MM.1S (cell line): ENCODE measurements at regions not wholly inside any gene's neighbourhood (a gene's known extent, or its start where the extent isn't known, plus 50 kb on each side); places are given as distances from the start of the nearest gene placed in this dataset.
"Not testable (repeated sequence)": the region's sequence is repeated elsewhere in the genome, so short reads cannot be mapped to it uniquely, and the experiment has no call there.

Experiments used
- DNase-seq: peaks from one replicate; pipeline ENCODE4 v3.0.0-alpha.2; 2015
- H2AFZ ChIP-seq: fragments of 300-600 bp; sonication (generic); 2 replicates; pipeline ENCODE4 v1.6.0; 2016; ENCODE audit warnings: antibody characterized with exemption, low read length
- H3F3A ChIP-seq: fragments of 300-600 bp; sonication (generic); 2 replicates; pipeline ENCODE4 v1.6.1; 2016; ENCODE audit warnings: mild to moderate bottlenecking, antibody characterized with exemption, low read length, moderate library complexity, mixed read lengths; ENCODE audit not compliant: insufficient read depth
- H3K27ac ChIP-seq: fragments of 300-600 bp; sonication (generic); 2 replicates; pipeline ENCODE4 v1.5.1; 2016; ENCODE audit warnings: mild to moderate bottlenecking, low read length
- H3K27me3 ChIP-seq: fragments of 300-600 bp; sonication (generic); replicated peaks from 2 replicates; pipeline ENCODE4 v1.6.0; 2016; ENCODE audit warnings: low read length; ENCODE audit not compliant: insufficient read depth
- H3K36me3 ChIP-seq: fragments of 300-600 bp; sonication (generic); replicated peaks from 2 replicates; pipeline ENCODE4 v1.6.1; 2016; ENCODE audit warnings: mild to moderate bottlenecking, low read length, mixed read lengths; ENCODE audit not compliant: insufficient read depth
- H3K4me1 ChIP-seq: fragments of 300-600 bp; sonication (generic); 2 replicates; pipeline ENCODE4 v1.6.1; 2016; ENCODE audit warnings: low read length, mixed read lengths
- H3K4me2 ChIP-seq: fragments of 300-600 bp; sonication (generic); 2 replicates; pipeline ENCODE4 v1.6.0; 2016; ENCODE audit warnings: low read depth, low read length
- H3K4me3 ChIP-seq: fragments of 300-600 bp; sonication (generic); 2 replicates; pipeline ENCODE4 v1.5.1; 2016; ENCODE audit warnings: low read length, mixed read lengths
- H3K79me2 ChIP-seq: fragments of 300-600 bp; sonication (generic); 2 replicates; pipeline ENCODE4 v1.6.1; 2016; ENCODE audit warnings: mixed run types, low read length, mixed read lengths
- H3K9ac ChIP-seq: fragments of 300-600 bp; sonication (generic); 2 replicates; pipeline ENCODE4 v1.6.1; 2016; ENCODE audit warnings: low read length, mixed read lengths
- H3K9me2 ChIP-seq: fragments of 300-600 bp; sonication (generic); replicated peaks from 2 replicates; pipeline ENCODE4 v1.6.1; 2016; ENCODE audit warnings: mild to moderate bottlenecking, low read length, mixed read lengths; ENCODE audit not compliant: insufficient read depth
- H3K9me3 ChIP-seq: fragments of 300-600 bp; sonication (generic); replicated peaks from 2 replicates; pipeline ENCODE4 v1.6.1; 2016; ENCODE audit warnings: mild to moderate bottlenecking, low read length, mixed read lengths; ENCODE audit not compliant: insufficient read depth
- H4K20me1 ChIP-seq: fragments of 300-600 bp; sonication (generic); 2 replicates; pipeline ENCODE4 v1.6.1; 2016; ENCODE audit warnings: mild to moderate bottlenecking, low read length, moderate library complexity, mixed read lengths; ENCODE audit not compliant: insufficient read depth
- EZH2 ChIP-seq: fragments of 300-600 bp; sonication (generic); optimal IDR thresholded peaks from 2 replicates; pipeline ENCODE3; 2017; ENCODE audit warnings: low read depth, mild to moderate bottlenecking, antibody characterized with exemption, low read length, mixed read lengths
- EZH2phosphoT487 ChIP-seq: fragments of 300-600 bp; sonication (generic); IDR thresholded peaks from 2 replicates; pipeline ENCODE4 v1.6.1; 2018; ENCODE audit warnings: antibody characterized with exemption, low read length
- TF ChIP-seq, protein P1 (sequence below): fragments of 300-600 bp; sonication (generic); IDR thresholded peaks from 2 replicates; pipeline ENCODE4 v1.5.1; 2016; ENCODE audit warnings: antibody characterized with exemption, low read length, mixed read lengths

DNA sequence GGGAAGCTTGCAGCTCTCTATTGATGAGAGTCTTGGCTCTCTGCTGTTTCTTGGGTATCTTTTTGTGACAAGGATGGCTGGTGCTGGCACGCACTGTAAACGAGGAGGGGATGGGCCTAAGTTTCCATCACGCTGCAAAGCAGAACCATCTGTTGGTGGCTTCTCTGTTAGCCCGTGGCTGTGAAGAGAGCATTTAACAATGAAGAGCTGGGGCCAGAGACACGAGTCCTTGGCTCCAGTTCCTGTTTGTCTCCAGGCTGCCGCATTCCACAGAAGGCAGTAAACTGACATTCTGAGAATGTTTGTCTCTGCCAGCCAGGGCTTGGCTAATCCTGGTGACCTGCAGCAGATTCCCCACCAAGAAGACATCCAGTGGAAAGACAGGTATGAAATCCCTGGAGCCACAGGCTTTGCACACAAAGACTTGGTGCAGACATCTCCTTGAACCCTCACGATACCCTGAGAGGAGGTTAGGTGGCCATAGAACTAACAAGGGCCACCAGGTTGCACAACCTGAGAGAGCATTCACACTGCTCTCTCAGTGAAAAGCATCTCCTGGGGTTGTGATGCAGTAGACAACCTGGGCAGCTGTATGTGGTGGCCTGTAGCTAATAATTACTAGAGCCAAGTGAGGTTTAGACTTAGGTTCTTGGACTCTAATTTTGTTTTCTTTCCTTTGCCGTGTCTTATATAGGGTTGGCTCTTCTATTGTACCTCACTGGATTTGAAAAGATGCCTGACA is 130.9 kb downstream of the ASB7 start:
- no peaks in the 10 kb centered on the region for H3K4me1 ChIP-seq
- H3F3A ChIP-seq, result no peaks in the 10 kb centered on the region
- no peak overlapping the region for H3K4me3 ChIP-seq
- H2AFZ ChIP-seq, result no peak overlapping the region
- H3K9me3 ChIP-seq, result no peaks in the 10 kb centered on the region
- no peaks in the 10 kb centered on the region for H3K36me3 ChIP-seq
- H3K27me3 ChIP-seq, result no peaks in the 10 kb centered on the region
- no peak overlapping the region for H3K27ac ChIP-seq
- DNase-seq, result no peak
- no peaks in the 10 kb centered on the region for H3K79me2 ChIP-seq
- H3K9ac ChIP-seq, result no peak overlapping the region
- H4K20me1 ChIP-seq, result no peaks in the 10 kb centered on the region
- TF ChIP-seq, protein P1, sequence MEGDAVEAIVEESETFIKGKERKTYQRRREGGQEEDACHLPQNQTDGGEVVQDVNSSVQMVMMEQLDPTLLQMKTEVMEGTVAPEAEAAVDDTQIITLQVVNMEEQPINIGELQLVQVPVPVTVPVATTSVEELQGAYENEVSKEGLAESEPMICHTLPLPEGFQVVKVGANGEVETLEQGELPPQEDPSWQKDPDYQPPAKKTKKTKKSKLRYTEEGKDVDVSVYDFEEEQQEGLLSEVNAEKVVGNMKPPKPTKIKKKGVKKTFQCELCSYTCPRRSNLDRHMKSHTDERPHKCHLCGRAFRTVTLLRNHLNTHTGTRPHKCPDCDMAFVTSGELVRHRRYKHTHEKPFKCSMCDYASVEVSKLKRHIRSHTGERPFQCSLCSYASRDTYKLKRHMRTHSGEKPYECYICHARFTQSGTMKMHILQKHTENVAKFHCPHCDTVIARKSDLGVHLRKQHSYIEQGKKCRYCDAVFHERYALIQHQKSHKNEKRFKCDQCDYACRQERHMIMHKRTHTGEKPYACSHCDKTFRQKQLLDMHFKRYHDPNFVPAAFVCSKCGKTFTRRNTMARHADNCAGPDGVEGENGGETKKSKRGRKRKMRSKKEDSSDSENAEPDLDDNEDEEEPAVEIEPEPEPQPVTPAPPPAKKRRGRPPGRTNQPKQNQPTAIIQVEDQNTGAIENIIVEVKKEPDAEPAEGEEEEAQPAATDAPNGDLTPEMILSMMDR, result no peak
- TF ChIP-seq EZH2phosphoT487, result no peak
- no peak for TF ChIP-seq EZH2
- H3K4me2 ChIP-seq, result no peak overlapping the region
- no peaks in the 10 kb centered on the region for H3K9me2 ChIP-seq

DNA sequence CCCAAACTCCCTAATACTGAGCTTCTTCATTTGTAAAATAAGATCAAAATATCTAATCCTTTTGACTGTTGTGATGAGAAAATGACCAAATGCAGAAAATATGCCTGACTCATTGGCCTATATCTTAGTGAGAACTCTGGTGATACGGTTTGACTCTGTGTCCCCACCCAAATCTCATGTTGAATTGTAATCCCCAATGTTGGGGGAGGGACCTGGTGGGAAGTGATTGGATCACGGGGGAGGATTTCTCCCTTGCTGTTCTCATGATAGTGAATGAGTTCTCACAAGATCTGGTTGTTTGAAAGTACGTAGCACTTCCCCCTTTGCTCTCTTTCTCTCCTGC is 131.4 kb downstream of the ASB7 start:
- not testable (repeated sequence) for H4K20me1 ChIP-seq, H3K27me3 ChIP-seq, DNase-seq, H3K9me3 ChIP-seq, H3K4me3 ChIP-seq, H3K4me2 ChIP-seq, H3K9me2 ChIP-seq, H3F3A ChIP-seq, H3K36me3 ChIP-seq, H3K9ac ChIP-seq, H3K79me2 ChIP-seq, H3K4me1 ChIP-seq, H3K27ac ChIP-seq, H2AFZ ChIP-seq

DNA sequence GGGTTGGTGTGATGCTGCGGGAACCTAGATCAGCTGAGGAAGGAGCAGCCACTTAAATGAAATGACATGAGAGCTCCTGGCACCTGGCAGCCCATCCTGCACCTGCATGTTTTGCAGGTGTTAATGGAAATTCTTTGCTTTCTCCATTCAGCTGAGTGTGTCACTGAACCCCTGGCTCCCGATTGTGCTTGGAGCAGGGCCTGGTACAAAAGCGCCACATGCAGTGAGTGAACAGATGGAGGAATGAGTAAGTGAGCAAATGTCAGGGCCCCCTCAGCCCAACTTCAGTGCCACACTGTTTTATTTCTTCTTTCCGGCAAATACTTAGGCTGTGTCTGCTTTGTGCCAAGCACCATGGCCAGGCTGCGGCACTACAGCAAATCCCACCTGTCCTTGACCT is 132.2 kb downstream of the ASB7 start:
- Histone ChIP-seq H3K9me3 (no peaks in the 10 kb centered on the region), H3K4me1 (no peaks in the 10 kb centered on the region), H3K79me2 (no peaks in the 10 kb centered on the region), H3K4me3 (no peak overlapping the region), H3K9ac (no peak overlapping the region), H3F3A (no peaks in the 10 kb centered on the region), H3K36me3 (no peaks in the 10 kb centered on the region), H4K20me1 (no peaks in the 10 kb centered on the region), H3K27me3 (no peaks in the 10 kb centered on the region), H2AFZ (no peak overlapping the region), H3K27ac (no peak overlapping the region), H3K9me2 (no peaks in the 10 kb centered on the region), H3K4me2 (no peak overlapping the region)
- TF ChIP-seq EZH2phosphoT487 (no peak), EZH2 (no peak)
- TF ChIP-seq, protein P1, result no peak
- no peak for DNase-seq

DNA sequence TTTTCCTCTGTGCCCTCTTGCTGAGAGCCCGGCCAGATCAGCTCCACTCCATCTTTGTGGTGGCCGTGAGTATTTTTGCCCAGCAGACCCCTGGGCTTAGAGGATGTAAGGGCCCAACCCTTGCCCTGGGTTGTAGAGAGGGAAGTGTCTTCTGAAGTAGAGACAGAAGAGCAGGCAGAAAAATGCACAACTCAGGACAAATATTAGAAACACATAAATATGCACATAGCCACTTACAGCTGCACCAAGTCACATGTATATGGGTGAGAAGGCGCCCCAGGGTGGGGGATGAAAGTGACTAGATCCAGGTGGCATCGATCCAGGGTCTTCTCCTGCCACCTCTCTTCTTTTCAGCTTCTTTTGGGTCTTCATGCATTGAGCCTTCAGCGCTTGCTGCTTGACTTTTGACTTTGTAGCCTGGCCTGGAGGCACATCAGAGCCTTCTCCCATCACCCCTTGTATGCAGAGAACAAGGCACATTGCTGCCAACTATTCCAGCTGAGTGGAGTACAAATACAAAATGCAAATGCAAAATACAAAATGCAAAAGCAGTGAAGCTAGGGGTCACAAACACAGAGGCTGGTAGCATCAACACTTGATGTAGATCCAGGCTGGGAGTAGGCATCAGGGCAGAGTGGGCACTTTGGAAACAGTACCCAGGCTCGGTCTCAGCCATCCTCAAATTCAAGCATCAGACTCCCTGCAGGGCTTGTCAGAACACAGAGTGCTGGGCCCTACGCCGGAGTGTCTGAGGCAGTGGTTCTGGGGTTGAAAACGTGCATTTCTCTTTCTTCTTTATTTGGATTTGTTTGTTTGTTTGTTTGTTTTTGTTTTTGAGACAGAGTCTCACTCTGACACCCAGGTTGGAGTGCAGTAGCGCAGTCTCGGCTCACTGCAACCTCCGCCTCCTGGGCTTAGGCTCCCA is 133.0 kb downstream of the ASB7 start:
- Histone ChIP-seq H3K36me3 (no peaks in the 10 kb centered on the region), H3K27ac (no peak overlapping the region), H3K9ac (no peak overlapping the region), H3K27me3 (no peaks in the 10 kb centered on the region), H2AFZ (no peak overlapping the region), H3K4me3 (no peak overlapping the region), H3K9me3 (no peaks in the 10 kb centered on the region), H3K9me2 (no peaks in the 10 kb centered on the region), H3K79me2 (no peaks in the 10 kb centered on the region), H4K20me1 (no peaks in the 10 kb centered on the region), H3F3A (no peaks in the 10 kb centered on the region), H3K4me1 (no peaks in the 10 kb centered on the region), H3K4me2 (no peak overlapping the region)
- no peak for TF ChIP-seq EZH2phosphoT487
- TF ChIP-seq, protein P1, result no peak
- no peak for TF ChIP-seq EZH2
- DNase-seq, result no peak
